ENCODE measurements at regions not wholly inside any gene's neighbourhood (a gene's known extent, or its start where the extent isn't known, plus 50 kb on each side); places are given as distances from the start of the nearest gene placed in this dataset.

GRCh38 chr2:7971248-7971647 is 710.6 kb upstream of the ID2 start:
- DNase-seq = no peak
- intact Hi-C loops (cut with DNase I) = no loop called here
- Histone ChIP-seq H3K27ac (no peak overlapping the region), H3K9me3 (no peaks in the 10 kb centered on the region), H3K36me3 (no peaks in the 10 kb centered on the region), H3K4me1 (no peaks in the 10 kb centered on the region), H3K4me3 (replicated peaks in 1 of 3) (no peak overlapping the region), H3K27me3 (no peaks in the 10 kb centered on the region)
- TF ChIP-seq CTCF (IDR thresholded peaks at IDR 0.05) (no peak), POLR2A (IDR thresholded peaks at IDR 0.05) (no peak)
- WGBS, 2 donors = 92% methylated on average over 2 of the region's 2 CpGs

DNA sequence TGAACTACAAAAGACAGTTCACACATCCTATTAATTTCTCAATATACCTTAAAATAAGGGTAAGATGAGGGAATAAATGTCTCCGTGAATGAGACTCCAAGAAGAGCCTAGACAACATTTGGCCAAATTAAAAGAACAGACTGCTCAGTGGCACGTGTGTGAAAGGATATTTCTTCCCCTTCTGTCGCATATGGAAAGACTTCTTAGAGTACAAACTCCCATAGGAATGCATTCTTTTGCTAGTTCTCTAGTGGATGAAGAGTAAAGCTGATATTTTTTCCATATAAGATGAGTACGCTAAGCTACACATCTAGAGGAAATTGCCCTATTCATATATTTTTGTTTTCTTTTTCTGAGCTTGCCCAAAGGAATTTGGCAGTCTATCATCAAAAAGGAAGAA is 710.0 kb upstream of the ID2 start:
- TF ChIP-seq POLR2A (IDR thresholded peaks at IDR 0.05) = no peak
- TF ChIP-seq CTCF (IDR thresholded peaks at IDR 0.05) = no peak
- 87 to 90% methylated on average over 4 of the region's 4 CpGs for WGBS, 2 donors
- Histone ChIP-seq H3K36me3 (no peaks in the 10 kb centered on the region), H3K9me3 (no peaks in the 10 kb centered on the region), H3K27me3 (no peaks in the 10 kb centered on the region), H3K4me1 (no peaks in the 10 kb centered on the region), H3K4me3 (replicated peaks in 1 of 3) (no peak overlapping the region), H3K27ac (no peak overlapping the region)
- intact Hi-C loops (cut with DNase I) = no loop called here
- no peak for DNase-seq

DNA sequence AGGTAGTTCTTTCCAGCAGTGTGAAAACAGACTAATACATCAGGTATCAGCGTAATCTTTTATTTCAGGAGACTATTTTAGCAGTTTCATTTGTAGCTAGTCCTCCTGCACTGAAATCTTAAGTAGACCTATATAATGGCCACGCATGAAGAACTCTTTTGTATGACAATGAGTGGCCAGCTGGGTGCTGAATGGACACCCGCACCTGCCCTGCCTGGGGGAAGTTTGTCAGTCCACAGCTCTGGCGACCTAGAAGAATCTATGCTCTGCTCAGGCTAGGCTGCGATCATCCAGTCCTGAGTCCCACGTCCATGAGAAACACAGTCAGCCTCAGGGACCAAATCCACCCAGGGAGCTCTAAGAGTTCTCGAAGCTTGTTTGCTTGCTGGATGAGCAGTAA is 709.2 kb upstream of the ID2 start:
- DNase-seq = no peak
- Histone ChIP-seq H3K27ac (no peak overlapping the region), H3K27me3 (no peaks in the 10 kb centered on the region), H3K36me3 (no peaks in the 10 kb centered on the region), H3K9me3 (no peaks in the 10 kb centered on the region), H3K4me3 (replicated peaks in 1 of 3) (no peak overlapping the region), H3K4me1 (no peaks in the 10 kb centered on the region)
- WGBS, 2 donors = 87 to 92% methylated on average over 7 of the region's 7 CpGs
- intact Hi-C loops (cut with DNase I) = no loop called here
- TF ChIP-seq POLR2A (IDR thresholded peaks at IDR 0.05) = no peak
- TF ChIP-seq CTCF (IDR thresholded peaks at IDR 0.05) = no peak

DNA sequence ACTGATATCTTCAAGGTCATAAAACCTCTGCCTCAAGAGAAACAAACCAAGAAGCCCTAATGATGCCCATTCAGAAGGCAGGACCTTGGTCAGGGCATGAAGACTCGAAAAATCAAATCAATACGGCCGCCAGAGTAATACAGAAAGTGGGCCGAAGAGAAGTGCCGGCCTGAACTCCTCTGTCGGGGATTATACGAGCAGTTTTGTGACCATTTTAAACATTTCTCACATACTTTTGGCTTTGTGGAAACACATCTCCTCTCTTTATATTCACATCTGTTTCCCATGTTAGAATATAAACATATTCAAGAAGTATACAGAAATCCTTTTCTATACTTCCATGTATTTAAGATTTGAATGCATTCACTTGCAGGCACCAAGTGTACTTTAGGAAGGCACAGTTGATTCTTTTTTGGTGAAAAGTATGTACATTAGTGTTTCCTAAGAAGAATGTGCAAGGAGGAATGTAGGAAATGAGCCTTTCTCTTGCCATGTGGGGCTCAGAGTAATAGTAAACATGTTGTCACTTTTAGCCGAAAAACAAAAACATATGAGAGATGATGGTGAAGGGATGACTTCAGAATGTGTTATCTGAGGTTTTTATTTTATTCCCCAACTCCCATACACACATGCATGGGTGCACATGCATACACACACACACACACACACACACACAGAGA is 707.9 kb upstream of the ID2 start:
- Histone ChIP-seq H3K4me3 (replicated peaks in 1 of 3) (no peak overlapping the region), H3K27me3 (no peaks in the 10 kb centered on the region), H3K36me3 (no peaks in the 10 kb centered on the region), H3K9me3 (no peaks in the 10 kb centered on the region), H3K27ac (no peak overlapping the region), H3K4me1 (no peaks in the 10 kb centered on the region)
- intact Hi-C loops (cut with DNase I) = no loop called here
- TF ChIP-seq POLR2A (IDR thresholded peaks at IDR 0.05) (no peak), CTCF (IDR thresholded peaks at IDR 0.05) (no peak)
- DNase-seq = no peak
- WGBS, 2 donors = 95 to 97% methylated on average over 8 of the region's 8 CpGs

GRCh38 chr2:7974936-7975335 is 706.9 kb upstream of the ID2 start:
- TF ChIP-seq POLR2A (IDR thresholded peaks at IDR 0.05) (no peak), CTCF (IDR thresholded peaks at IDR 0.05) (no peak)
- H3K4me1 ChIP-seq = no peaks in the 10 kb centered on the region
- H3K27me3 ChIP-seq = no peaks in the 10 kb centered on the region
- no peak for DNase-seq
- H3K9me3 ChIP-seq = no peaks in the 10 kb centered on the region
- no peak overlapping the region for H3K27ac ChIP-seq
- H3K36me3 ChIP-seq = no peaks in the 10 kb centered on the region
- intact Hi-C loops (cut with DNase I) = no loop called here
- H3K4me3 ChIP-seq (replicated peaks in 1 of 3) = no peak overlapping the region
- WGBS, 2 donors = 94 to 96% methylated on average over 5 of the region's 5 CpGs
